Neural cell (in vitro differentiated cells): ENCODE measurements at regions not wholly inside any gene's neighbourhood (a gene's known extent, or its start where the extent isn't known, plus 50 kb on each side); places are given as distances from the start of the nearest gene placed in this dataset.

ENCODE experiments used
- H2AFZ ChIP-seq: fragments of 200-600, 300-800 bp; sonication (generic), shearing (Covaris generic); 2 replicates; pipeline ENCODE4 v1.6.0; 2014; ENCODE audit warnings: low read depth, mild to moderate bottlenecking, antibody characterized with exemption, low read length, moderate library complexity
- H3F3A ChIP-seq: fragments of 200-600 bp; shearing (Covaris generic); 2 replicates; pipeline ENCODE4 v1.6.1; 2016; ENCODE audit warnings: mild to moderate bottlenecking, moderate library complexity, mixed read lengths, antibody characterized with exemption, low read length; ENCODE audit not compliant: insufficient read depth, poor library complexity, severe bottlenecking
- H3K27ac ChIP-seq: fragments of 200-600, 300-800 bp; sonication (generic), shearing (Covaris generic); 2 replicates; pipeline ENCODE4 v1.5.1; 2014; ENCODE audit warnings: mild to moderate bottlenecking, low read length, moderate library complexity
- H3K27me3 ChIP-seq: fragments of 300-800, 200-600 bp; sonication (generic), shearing (Covaris generic); 2 replicates; pipeline ENCODE4 v1.6.0; 2014; ENCODE audit warnings: mild to moderate bottlenecking, low read depth, low read length, moderate library complexity; ENCODE audit not compliant: insufficient read depth
- H3K36me3 ChIP-seq: fragments of 300-800, 200-600 bp; sonication (generic), shearing (Covaris generic); 2 replicates; pipeline ENCODE4 v1.5.1; 2014; ENCODE audit warnings: mild to moderate bottlenecking, antibody characterized with exemption, low read length, moderate library complexity; ENCODE audit not compliant: insufficient read depth
- H3K4me2 ChIP-seq: fragments of 300-800, 200-600 bp; sonication (generic), shearing (Covaris generic); 2 replicates; pipeline ENCODE4 v1.6.0; 2014; ENCODE audit warnings: mild to moderate bottlenecking, low read length
- H3K4me3 ChIP-seq: fragments of 300-800, 200-600 bp; sonication (generic), shearing (Covaris generic); 2 replicates; pipeline ENCODE4 v1.5.1; 2014; ENCODE audit warnings: mild to moderate bottlenecking, low read length, moderate library complexity
- H3K79me2 ChIP-seq: fragments of 200-600 bp; shearing (Covaris generic); replicated peaks from 2 replicates; pipeline ENCODE4 v1.6.0; 2014; ENCODE audit warnings: mild to moderate bottlenecking, low read length, moderate library complexity; ENCODE audit not compliant: insufficient read depth
- H3K9ac ChIP-seq: fragments of 300-800, 200-600 bp; sonication (generic), shearing (Covaris generic); 2 replicates; pipeline ENCODE4 v1.6.1; 2016; ENCODE audit warnings: mild to moderate bottlenecking, low read length, mixed read lengths
- H3K9me2 ChIP-seq: fragments of 200-600 bp; shearing (Covaris generic); 2 replicates; pipeline ENCODE4 v1.6.1; 2016; ENCODE audit warnings: mild to moderate bottlenecking, low read length, mixed read lengths; ENCODE audit not compliant: insufficient read depth
- H3K9me3 ChIP-seq: fragments of 200-600, 300-800 bp; sonication (generic), shearing (Covaris generic); 2 replicates; pipeline ENCODE4 v1.6.1; 2016; ENCODE audit warnings: mild to moderate bottlenecking, mixed run types, low read length, moderate library complexity, mixed read lengths
- H4K20me1 ChIP-seq: fragments of 200-600 bp; shearing (Covaris generic); 2 replicates; pipeline ENCODE4 v1.6.1; 2016; ENCODE audit warnings: mild to moderate bottlenecking, mixed run types; ENCODE audit not compliant: insufficient read depth
- EP300 ChIP-seq: fragments of 450-650 bp; conservative IDR thresholded peaks from 2 replicates; pipeline ENCODE4 v1.6.1; 2014; ENCODE audit warnings: antibody characterized with exemption, mild to moderate bottlenecking, moderate library complexity; ENCODE audit not compliant: poor library complexity, severe bottlenecking
- EZH2 ChIP-seq: fragments of 200-600, 300-800 bp; shearing (Covaris generic), sonication (generic); IDR thresholded peaks from 2 replicates; pipeline ENCODE4 v1.6.1; 2014; ENCODE audit warnings: antibody characterized with exemption, low read length, borderline replicate concordance, mild to moderate bottlenecking; ENCODE audit not compliant: insufficient read depth, poor library complexity, severe bottlenecking
- MXI1 ChIP-seq: fragments of 450-650 bp; conservative IDR thresholded peaks from 2 replicates; pipeline ENCODE4 v1.6.1; 2014; ENCODE audit warnings: antibody characterized with exemption, mild to moderate bottlenecking; ENCODE audit not compliant: poor library complexity, severe bottlenecking
- POLR2AphosphoS5 ChIP-seq: IDR thresholded peaks from 2 replicates; pipeline ENCODE4 v1.6.1; 2012
- RAD21 ChIP-seq: fragments of 450-650 bp; conservative IDR thresholded peaks from 2 replicates; pipeline ENCODE4 v1.6.1; 2014; ENCODE audit warnings: antibody characterized with exemption, mild to moderate bottlenecking, moderate library complexity
- SMC3 ChIP-seq: fragments of 450-650 bp; conservative IDR thresholded peaks from 2 replicates; pipeline ENCODE4 v1.6.1; 2014; ENCODE audit warnings: antibody characterized with exemption, mild to moderate bottlenecking, moderate library complexity; ENCODE audit not compliant: poor library complexity
- TAF1 ChIP-seq: IDR thresholded peaks from 2 replicates; pipeline ENCODE4 v1.6.1; 2012; ENCODE audit warnings: low read depth
- TF ChIP-seq, protein P1 (sequence below): fragments of 450-650 bp; IDR thresholded peaks from 2 replicates; pipeline ENCODE4 v1.5.1; 2014; ENCODE audit warnings: antibody characterized with exemption, mild to moderate bottlenecking, moderate library complexity; ENCODE audit not compliant: poor library complexity, severe bottlenecking
- TF ChIP-seq, protein P2 (sequence below): IDR thresholded peaks from 2 replicates; pipeline ENCODE4 v1.6.1; 2012; ENCODE audit warnings: borderline replicate concordance

DNA sequence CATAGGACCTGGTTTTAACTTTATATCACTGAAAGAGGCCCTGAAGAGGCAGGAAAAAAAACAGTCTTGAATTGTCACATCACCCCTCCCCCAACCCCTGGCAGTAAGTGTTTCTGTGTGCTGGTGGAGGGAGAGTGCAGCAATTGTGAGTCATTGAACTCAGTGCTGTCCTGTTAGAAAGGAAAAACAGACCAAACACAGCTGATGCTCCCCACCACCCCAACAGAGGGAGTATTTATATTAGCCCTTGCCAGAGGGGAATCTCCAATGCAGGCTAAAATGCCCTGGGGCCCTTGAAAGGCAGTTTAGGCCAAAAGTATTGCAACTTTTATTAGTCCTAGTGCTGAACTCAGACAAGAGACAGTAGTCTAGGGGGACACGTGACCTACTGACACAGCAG lies 197.8 kb upstream of the AGTR2 start:
- TF ChIP-seq POLR2AphosphoS5 (no peak), RAD21 (no peak), SMC3 (no peak), EP300 (no peak), EZH2 (no peak), MXI1 (no peak), TAF1 (no peak)
- TF ChIP-seq, protein P1, sequence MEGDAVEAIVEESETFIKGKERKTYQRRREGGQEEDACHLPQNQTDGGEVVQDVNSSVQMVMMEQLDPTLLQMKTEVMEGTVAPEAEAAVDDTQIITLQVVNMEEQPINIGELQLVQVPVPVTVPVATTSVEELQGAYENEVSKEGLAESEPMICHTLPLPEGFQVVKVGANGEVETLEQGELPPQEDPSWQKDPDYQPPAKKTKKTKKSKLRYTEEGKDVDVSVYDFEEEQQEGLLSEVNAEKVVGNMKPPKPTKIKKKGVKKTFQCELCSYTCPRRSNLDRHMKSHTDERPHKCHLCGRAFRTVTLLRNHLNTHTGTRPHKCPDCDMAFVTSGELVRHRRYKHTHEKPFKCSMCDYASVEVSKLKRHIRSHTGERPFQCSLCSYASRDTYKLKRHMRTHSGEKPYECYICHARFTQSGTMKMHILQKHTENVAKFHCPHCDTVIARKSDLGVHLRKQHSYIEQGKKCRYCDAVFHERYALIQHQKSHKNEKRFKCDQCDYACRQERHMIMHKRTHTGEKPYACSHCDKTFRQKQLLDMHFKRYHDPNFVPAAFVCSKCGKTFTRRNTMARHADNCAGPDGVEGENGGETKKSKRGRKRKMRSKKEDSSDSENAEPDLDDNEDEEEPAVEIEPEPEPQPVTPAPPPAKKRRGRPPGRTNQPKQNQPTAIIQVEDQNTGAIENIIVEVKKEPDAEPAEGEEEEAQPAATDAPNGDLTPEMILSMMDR, result no peak
- TF ChIP-seq, protein P2, sequence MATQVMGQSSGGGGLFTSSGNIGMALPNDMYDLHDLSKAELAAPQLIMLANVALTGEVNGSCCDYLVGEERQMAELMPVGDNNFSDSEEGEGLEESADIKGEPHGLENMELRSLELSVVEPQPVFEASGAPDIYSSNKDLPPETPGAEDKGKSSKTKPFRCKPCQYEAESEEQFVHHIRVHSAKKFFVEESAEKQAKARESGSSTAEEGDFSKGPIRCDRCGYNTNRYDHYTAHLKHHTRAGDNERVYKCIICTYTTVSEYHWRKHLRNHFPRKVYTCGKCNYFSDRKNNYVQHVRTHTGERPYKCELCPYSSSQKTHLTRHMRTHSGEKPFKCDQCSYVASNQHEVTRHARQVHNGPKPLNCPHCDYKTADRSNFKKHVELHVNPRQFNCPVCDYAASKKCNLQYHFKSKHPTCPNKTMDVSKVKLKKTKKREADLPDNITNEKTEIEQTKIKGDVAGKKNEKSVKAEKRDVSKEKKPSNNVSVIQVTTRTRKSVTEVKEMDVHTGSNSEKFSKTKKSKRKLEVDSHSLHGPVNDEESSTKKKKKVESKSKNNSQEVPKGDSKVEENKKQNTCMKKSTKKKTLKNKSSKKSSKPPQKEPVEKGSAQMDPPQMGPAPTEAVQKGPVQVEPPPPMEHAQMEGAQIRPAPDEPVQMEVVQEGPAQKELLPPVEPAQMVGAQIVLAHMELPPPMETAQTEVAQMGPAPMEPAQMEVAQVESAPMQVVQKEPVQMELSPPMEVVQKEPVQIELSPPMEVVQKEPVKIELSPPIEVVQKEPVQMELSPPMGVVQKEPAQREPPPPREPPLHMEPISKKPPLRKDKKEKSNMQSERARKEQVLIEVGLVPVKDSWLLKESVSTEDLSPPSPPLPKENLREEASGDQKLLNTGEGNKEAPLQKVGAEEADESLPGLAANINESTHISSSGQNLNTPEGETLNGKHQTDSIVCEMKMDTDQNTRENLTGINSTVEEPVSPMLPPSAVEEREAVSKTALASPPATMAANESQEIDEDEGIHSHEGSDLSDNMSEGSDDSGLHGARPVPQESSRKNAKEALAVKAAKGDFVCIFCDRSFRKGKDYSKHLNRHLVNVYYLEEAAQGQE, result no peak
- H2AFZ ChIP-seq, result no peak overlapping the region

DNA sequence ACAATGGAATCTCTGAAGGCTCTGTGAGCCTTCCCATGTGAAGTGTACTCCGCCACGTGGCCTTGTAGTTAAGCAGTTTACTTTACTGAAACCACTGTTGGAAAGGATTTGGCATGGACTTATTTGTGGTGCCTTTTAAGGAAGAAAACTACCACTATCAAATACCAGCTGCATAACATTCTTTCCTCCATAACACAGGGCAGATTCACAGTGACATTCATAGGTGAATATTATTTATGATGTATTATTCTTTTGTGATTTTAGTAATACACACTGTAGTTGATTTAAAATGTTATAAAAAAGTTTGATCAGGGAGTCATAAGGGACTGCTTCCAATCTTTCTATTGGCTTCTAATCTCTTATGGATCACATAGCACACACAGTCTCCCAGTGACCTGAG lies 192.5 kb upstream of the AGTR2 start:
- no peak overlapping the region for H2AFZ ChIP-seq

More for the DNA sequence above, 197.8 kb upstream of the AGTR2 start:
- no peak overlapping the region for H3K4me3 ChIP-seq
- no peaks in the 10 kb centered on the region for H3K79me2 ChIP-seq
- H3K9me2 ChIP-seq, result no peaks in the 10 kb centered on the region
- no peaks in the 10 kb centered on the region for H3K9me3 ChIP-seq
- no peaks in the 10 kb centered on the region for H4K20me1 ChIP-seq
- no peak overlapping the region for H3K4me2 ChIP-seq
- no peaks in the 10 kb centered on the region for H3K36me3 ChIP-seq
- H3K27me3 ChIP-seq, result no peaks in the 10 kb centered on the region
- no peak overlapping the region for H3K27ac ChIP-seq
- H3F3A ChIP-seq, result no peaks in the 10 kb centered on the region
- no peak overlapping the region for H3K9ac ChIP-seq

More for the DNA sequence above, 192.5 kb upstream of the AGTR2 start:
- TF ChIP-seq EZH2, result no peak
- no peak for TF ChIP-seq MXI1
- TF ChIP-seq POLR2AphosphoS5, result no peak
- no peak for TF ChIP-seq EP300
- no peak for TF ChIP-seq SMC3
- TF ChIP-seq TAF1, result no peak
- no peak for TF ChIP-seq RAD21
- TF ChIP-seq, protein P2, result no peak
- TF ChIP-seq, protein P1, result no peak
- no peaks in the 10 kb centered on the region for H4K20me1 ChIP-seq
- H3K4me2 ChIP-seq, result no peak overlapping the region
- no peaks in the 10 kb centered on the region for H3K9me3 ChIP-seq
- H3K9ac ChIP-seq, result no peak overlapping the region
- H3K36me3 ChIP-seq, result no peaks in the 10 kb centered on the region
- H3K79me2 ChIP-seq, result no peaks in the 10 kb centered on the region
- no peaks in the 10 kb centered on the region for H3K9me2 ChIP-seq
- no peaks in the 10 kb centered on the region for H3K27me3 ChIP-seq
- H3F3A ChIP-seq, result no peaks in the 10 kb centered on the region
- no peak overlapping the region for H3K4me3 ChIP-seq
- H3K27ac ChIP-seq, result no peak overlapping the region
